ENCODE measurements at regions not wholly inside any gene's neighbourhood (a gene's known extent, or its start where the extent isn't known, plus 50 kb on each side); places are given as distances from the start of the nearest gene placed in this dataset.

- Histone ChIP-seq H3K4me3 (ENCODE audit: low read length, poor library complexity, severe bottlenecking) (no peak overlapping the region), H3K9me2 (replicated peaks; ENCODE audit: low read depth, low read length) (no peaks in the 10 kb centered on the region), H3K4me1 (ENCODE audit: insufficient read depth, low read length, poor library complexity, severe bottlenecking) (no peaks in the 10 kb centered on the region), H3K9ac (ENCODE audit: low read depth, low read length, poor library complexity, severe bottlenecking) (no peak overlapping the region), H3K9me3 (ENCODE audit: insufficient read depth, low read depth, low read length) (no peaks in the 10 kb centered on the region), H3F3A (ENCODE audit: low read depth) (no peaks in the 10 kb centered on the region), H3K27me3 (ENCODE audit: insufficient read depth, low read length, poor library complexity, severe bottlenecking) (no peaks in the 10 kb centered on the region), H4K20me1 (ENCODE audit: insufficient read depth, low read length, poor library complexity, severe bottlenecking) (no peaks in the 10 kb centered on the region), H2AFZ (ENCODE audit: low read length) (no peak overlapping the region), H3K36me3 (ENCODE audit: insufficient read depth, low read length) (no peaks in the 10 kb centered on the region), H3K4me2 (ENCODE audit: low read depth, low read length, poor library complexity, severe bottlenecking) (no peak overlapping the region), H3K79me2 (ENCODE audit: insufficient read depth, low read length) (no peaks in the 10 kb centered on the region)
- TF ChIP-seq, protein P1, sequence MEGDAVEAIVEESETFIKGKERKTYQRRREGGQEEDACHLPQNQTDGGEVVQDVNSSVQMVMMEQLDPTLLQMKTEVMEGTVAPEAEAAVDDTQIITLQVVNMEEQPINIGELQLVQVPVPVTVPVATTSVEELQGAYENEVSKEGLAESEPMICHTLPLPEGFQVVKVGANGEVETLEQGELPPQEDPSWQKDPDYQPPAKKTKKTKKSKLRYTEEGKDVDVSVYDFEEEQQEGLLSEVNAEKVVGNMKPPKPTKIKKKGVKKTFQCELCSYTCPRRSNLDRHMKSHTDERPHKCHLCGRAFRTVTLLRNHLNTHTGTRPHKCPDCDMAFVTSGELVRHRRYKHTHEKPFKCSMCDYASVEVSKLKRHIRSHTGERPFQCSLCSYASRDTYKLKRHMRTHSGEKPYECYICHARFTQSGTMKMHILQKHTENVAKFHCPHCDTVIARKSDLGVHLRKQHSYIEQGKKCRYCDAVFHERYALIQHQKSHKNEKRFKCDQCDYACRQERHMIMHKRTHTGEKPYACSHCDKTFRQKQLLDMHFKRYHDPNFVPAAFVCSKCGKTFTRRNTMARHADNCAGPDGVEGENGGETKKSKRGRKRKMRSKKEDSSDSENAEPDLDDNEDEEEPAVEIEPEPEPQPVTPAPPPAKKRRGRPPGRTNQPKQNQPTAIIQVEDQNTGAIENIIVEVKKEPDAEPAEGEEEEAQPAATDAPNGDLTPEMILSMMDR (conservative IDR thresholded peaks at IDR 0.05; ENCODE audit: low read length), result no peak
- TF ChIP-seq EZH2phosphoT487 (IDR thresholded peaks at IDR 0.05; ENCODE audit: borderline replicate concordance), result no peak
Observed at GRCh38 chr1:209046058-209046417, 537.5 kb upstream of the CAMK1G start.

GRCh38 chr1:209046935-209047334 is 536.6 kb upstream of the CAMK1G start:
- Histone ChIP-seq H4K20me1 (ENCODE audit: insufficient read depth, low read length, poor library complexity, severe bottlenecking) (no peaks in the 10 kb centered on the region), H3K36me3 (ENCODE audit: insufficient read depth, low read length) (no peaks in the 10 kb centered on the region), H3K4me3 (ENCODE audit: low read length, poor library complexity, severe bottlenecking) (no peak overlapping the region), H3K4me1 (ENCODE audit: insufficient read depth, low read length, poor library complexity, severe bottlenecking) (no peaks in the 10 kb centered on the region), H3K9me2 (replicated peaks; ENCODE audit: low read depth, low read length) (no peaks in the 10 kb centered on the region), H2AFZ (ENCODE audit: low read length) (no peak overlapping the region), H3K4me2 (ENCODE audit: low read depth, low read length, poor library complexity, severe bottlenecking) (no peak overlapping the region), H3K9me3 (ENCODE audit: insufficient read depth, low read depth, low read length) (no peaks in the 10 kb centered on the region), H3K79me2 (ENCODE audit: insufficient read depth, low read length) (no peaks in the 10 kb centered on the region), H3K9ac (ENCODE audit: low read depth, low read length, poor library complexity, severe bottlenecking) (no peak overlapping the region), H3K27me3 (ENCODE audit: insufficient read depth, low read length, poor library complexity, severe bottlenecking) (no peaks in the 10 kb centered on the region), H3F3A (ENCODE audit: low read depth) (no peaks in the 10 kb centered on the region)
- no peak for TF ChIP-seq EZH2phosphoT487 (IDR thresholded peaks at IDR 0.05; ENCODE audit: borderline replicate concordance)

DNA sequence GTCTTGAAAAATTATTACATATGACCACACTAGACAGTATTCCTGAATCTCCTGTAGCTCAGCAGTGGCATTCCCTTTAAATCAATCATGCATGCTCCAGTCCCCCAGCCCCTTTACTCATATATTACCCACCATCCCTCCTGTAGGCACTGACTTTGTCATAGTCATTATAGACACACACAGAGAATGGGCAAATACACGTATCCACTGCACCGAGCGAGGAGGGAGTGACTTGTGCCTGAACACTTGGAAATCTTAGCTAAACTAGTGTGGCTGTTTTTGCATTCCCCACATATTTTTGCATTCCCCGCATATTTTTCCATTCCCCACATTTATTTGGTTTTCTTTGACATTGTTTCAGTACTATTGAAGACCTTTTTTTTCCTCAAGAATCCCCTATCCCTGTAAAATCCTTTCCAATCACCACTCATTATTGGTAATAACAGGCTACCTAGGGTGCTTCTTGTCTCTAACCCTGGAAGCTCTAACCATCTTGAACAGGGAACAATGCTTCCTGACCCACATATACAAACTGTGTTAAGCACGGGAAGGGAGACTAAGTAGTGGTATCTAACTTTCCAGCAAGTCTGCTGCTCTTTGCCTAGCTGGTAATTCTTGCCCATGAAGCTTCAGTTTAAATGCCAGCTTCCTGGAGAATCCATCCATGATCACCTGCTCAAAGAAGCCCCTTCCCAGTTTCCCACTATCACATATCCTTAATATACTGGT is 534.4 kb upstream of the CAMK1G start:
- no peaks in the 10 kb centered on the region for H3K9me2 ChIP-seq (replicated peaks; ENCODE audit: low read depth, low read length)
- H2AFZ ChIP-seq (ENCODE audit: low read length), result no peak overlapping the region
- no peaks in the 10 kb centered on the region for H3K9me3 ChIP-seq (ENCODE audit: insufficient read depth, low read depth, low read length)
- TF ChIP-seq, protein P1 (conservative IDR thresholded peaks at IDR 0.05; ENCODE audit: low read length), result no peak
- TF ChIP-seq EZH2phosphoT487 (IDR thresholded peaks at IDR 0.05; ENCODE audit: borderline replicate concordance), result no peak
- H3K4me1 ChIP-seq (ENCODE audit: insufficient read depth, low read length, poor library complexity, severe bottlenecking), result no peaks in the 10 kb centered on the region
- H3K4me2 ChIP-seq (ENCODE audit: low read depth, low read length, poor library complexity, severe bottlenecking), result no peak overlapping the region
- no peaks in the 10 kb centered on the region for H3F3A ChIP-seq (ENCODE audit: low read depth)
- no peaks in the 10 kb centered on the region for H4K20me1 ChIP-seq (ENCODE audit: insufficient read depth, low read length, poor library complexity, severe bottlenecking)
- H3K9ac ChIP-seq (ENCODE audit: low read depth, low read length, poor library complexity, severe bottlenecking), result no peak overlapping the region
- no peak overlapping the region for H3K4me3 ChIP-seq (ENCODE audit: low read length, poor library complexity, severe bottlenecking)
- H3K27me3 ChIP-seq (ENCODE audit: insufficient read depth, low read length, poor library complexity, severe bottlenecking), result no peaks in the 10 kb centered on the region
- no peaks in the 10 kb centered on the region for H3K36me3 ChIP-seq (ENCODE audit: insufficient read depth, low read length)
- H3K79me2 ChIP-seq (ENCODE audit: insufficient read depth, low read length), result no peaks in the 10 kb centered on the region

DNA sequence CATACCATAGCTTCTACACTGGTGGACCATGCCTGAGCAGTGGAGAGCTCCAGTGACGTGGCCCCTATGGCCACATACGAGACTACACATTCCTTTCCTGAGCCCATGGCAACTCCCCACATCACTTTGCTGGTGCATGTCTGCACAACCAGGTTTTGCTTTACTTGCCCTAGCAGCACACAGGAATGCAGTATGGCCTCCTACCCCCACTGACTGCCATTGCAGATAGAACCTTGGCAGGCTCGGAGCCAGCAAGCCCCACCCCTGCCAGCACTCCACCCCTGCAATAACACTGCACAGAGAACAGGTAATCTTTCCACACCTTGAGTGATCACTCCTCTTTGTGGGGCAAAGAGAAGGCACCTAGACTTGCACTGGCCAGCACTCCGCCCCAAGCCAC is 531.9 kb upstream of the CAMK1G start:
- Histone ChIP-seq H3K4me1 (ENCODE audit: insufficient read depth, low read length, poor library complexity, severe bottlenecking) (no peaks in the 10 kb centered on the region), H3K4me2 (ENCODE audit: low read depth, low read length, poor library complexity, severe bottlenecking) (no peak overlapping the region), H3K4me3 (ENCODE audit: low read length, poor library complexity, severe bottlenecking) (no peak overlapping the region), H2AFZ (ENCODE audit: low read length) (no peak overlapping the region), H3K9ac (ENCODE audit: low read depth, low read length, poor library complexity, severe bottlenecking) (no peak overlapping the region), H3K9me3 (ENCODE audit: insufficient read depth, low read depth, low read length) (no peaks in the 10 kb centered on the region), H3F3A (ENCODE audit: low read depth) (no peaks in the 10 kb centered on the region), H3K9me2 (replicated peaks; ENCODE audit: low read depth, low read length) (no peaks in the 10 kb centered on the region), H3K36me3 (ENCODE audit: insufficient read depth, low read length) (no peaks in the 10 kb centered on the region), H3K79me2 (ENCODE audit: insufficient read depth, low read length) (no peaks in the 10 kb centered on the region), H3K27me3 (ENCODE audit: insufficient read depth, low read length, poor library complexity, severe bottlenecking) (no peaks in the 10 kb centered on the region), H4K20me1 (ENCODE audit: insufficient read depth, low read length, poor library complexity, severe bottlenecking) (no peaks in the 10 kb centered on the region)
- no peak for TF ChIP-seq EZH2phosphoT487 (IDR thresholded peaks at IDR 0.05; ENCODE audit: borderline replicate concordance)
- TF ChIP-seq, protein P1 (conservative IDR thresholded peaks at IDR 0.05; ENCODE audit: low read length), result no peak

Data from Loucy (cell line).